ENCODE measurements at regions not wholly inside any gene's neighbourhood (a gene's known extent, or its start where the extent isn't known, plus 50 kb on each side); places are given as distances from the start of the nearest gene placed in this dataset.

- no peak for ATAC-seq (ENCODE audit: low read depth)
- DNase-seq: no peak
- H3K9ac ChIP-seq (ENCODE audit: low read depth, low read length): no peak overlapping the region
- H2BK20ac ChIP-seq (ENCODE audit: low read depth, low read length): no peak overlapping the region
- no peak overlapping the region for H3K27ac ChIP-seq (ENCODE audit: insufficient read depth, low read length)
- WGBS, 2 experiments (ENCODE audit: extremely low coverage in 2 of 2, insufficient read length in 1 of 2): no CpG with 5 or more reads among the region's 4 CpGs
- BruUV-seq (replicated peaks): no TSS peak
- no peaks in the 10 kb centered on the region for H3K9me1 ChIP-seq (ENCODE audit: insufficient read depth, low read length)
- no peak overlapping the region for H3K4ac ChIP-seq (ENCODE audit: low read depth, low read length)
- TF ChIP-seq FOS (IDR thresholded peaks at IDR 0.05; ENCODE audit: low read depth, low read length) (no peak), BHLHE40 (IDR thresholded peaks at IDR 0.05; ENCODE audit: low read depth, low read length) (no peak), SMC3 (IDR thresholded peaks at IDR 0.05; ENCODE audit: low read depth, low read length) (no peak), MXI1 (IDR thresholded peaks at IDR 0.05; ENCODE audit: borderline replicate concordance, low read depth, low read length) (no peak), ELK1 (IDR thresholded peaks at IDR 0.05; ENCODE audit: borderline replicate concordance, low read depth, low read length) (no peak), NFE2L2 (IDR thresholded peaks at IDR 0.05; ENCODE audit: low read depth, low read length) (no peak), CHD1 (IDR thresholded peaks at IDR 0.05; ENCODE audit: low read depth, low read length) (no peak), CEBPB (IDR thresholded peaks at IDR 0.05; ENCODE audit: low read depth, low read length) (no peak), RFX5 (IDR thresholded peaks at IDR 0.05; ENCODE audit: low read depth, low read length) (no peak), MAFK (IDR thresholded peaks at IDR 0.05; ENCODE audit: low read depth, low read length) (no peak), RAD21 (IDR thresholded peaks at IDR 0.05; ENCODE audit: low read length) (no peak), RCOR1 (IDR thresholded peaks at IDR 0.05; ENCODE audit: insufficient replicate concordance, low read length) (no peak), POLR2A (IDR thresholded peaks at IDR 0.05; ENCODE audit: low read depth, low read length) (no peak), MAZ (IDR thresholded peaks at IDR 0.05; ENCODE audit: borderline replicate concordance, low read depth, low read length) (no peak)
- TF ChIP-seq, protein P1, sequence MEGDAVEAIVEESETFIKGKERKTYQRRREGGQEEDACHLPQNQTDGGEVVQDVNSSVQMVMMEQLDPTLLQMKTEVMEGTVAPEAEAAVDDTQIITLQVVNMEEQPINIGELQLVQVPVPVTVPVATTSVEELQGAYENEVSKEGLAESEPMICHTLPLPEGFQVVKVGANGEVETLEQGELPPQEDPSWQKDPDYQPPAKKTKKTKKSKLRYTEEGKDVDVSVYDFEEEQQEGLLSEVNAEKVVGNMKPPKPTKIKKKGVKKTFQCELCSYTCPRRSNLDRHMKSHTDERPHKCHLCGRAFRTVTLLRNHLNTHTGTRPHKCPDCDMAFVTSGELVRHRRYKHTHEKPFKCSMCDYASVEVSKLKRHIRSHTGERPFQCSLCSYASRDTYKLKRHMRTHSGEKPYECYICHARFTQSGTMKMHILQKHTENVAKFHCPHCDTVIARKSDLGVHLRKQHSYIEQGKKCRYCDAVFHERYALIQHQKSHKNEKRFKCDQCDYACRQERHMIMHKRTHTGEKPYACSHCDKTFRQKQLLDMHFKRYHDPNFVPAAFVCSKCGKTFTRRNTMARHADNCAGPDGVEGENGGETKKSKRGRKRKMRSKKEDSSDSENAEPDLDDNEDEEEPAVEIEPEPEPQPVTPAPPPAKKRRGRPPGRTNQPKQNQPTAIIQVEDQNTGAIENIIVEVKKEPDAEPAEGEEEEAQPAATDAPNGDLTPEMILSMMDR (conservative IDR thresholded peaks at IDR 0.05; ENCODE audit: low read depth, low read length): no peak
- TF ChIP-seq, protein P2, sequence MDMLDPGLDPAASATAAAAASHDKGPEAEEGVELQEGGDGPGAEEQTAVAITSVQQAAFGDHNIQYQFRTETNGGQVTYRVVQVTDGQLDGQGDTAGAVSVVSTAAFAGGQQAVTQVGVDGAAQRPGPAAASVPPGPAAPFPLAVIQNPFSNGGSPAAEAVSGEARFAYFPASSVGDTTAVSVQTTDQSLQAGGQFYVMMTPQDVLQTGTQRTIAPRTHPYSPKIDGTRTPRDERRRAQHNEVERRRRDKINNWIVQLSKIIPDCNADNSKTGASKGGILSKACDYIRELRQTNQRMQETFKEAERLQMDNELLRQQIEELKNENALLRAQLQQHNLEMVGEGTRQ (IDR thresholded peaks at IDR 0.05; ENCODE audit: low read depth, low read length): no peak
- no peak overlapping the region for H3K18ac ChIP-seq (ENCODE audit: low read depth, low read length)
- H2BK15ac ChIP-seq (ENCODE audit: low read depth, low read length): no peak overlapping the region
- H3K56ac ChIP-seq (ENCODE audit: extremely low read depth, insufficient read depth, low read length): no peak overlapping the region
- ChIA-PET POLR2A (ENCODE audit: unreplicated experiment) (no interaction called here), CTCF (no interaction called here)
- H3K79me1 ChIP-seq (ENCODE audit: low read depth in 1 of 2, low read length in 2 of 2): no peaks in the 10 kb centered on the region
- dilution Hi-C loops (cut with HindIII; ENCODE audit: low sequenced_read_pairs, unreplicated experiment): no loop called here
- no peak overlapping the region for H4K8ac ChIP-seq (ENCODE audit: low read depth in 2 of 2, low read length in 2 of 2)
- no peak overlapping the region for H2BK5ac ChIP-seq (ENCODE audit: low read depth, low read length, poor library complexity, severe bottlenecking)
- H3K4me2 ChIP-seq (ENCODE audit: low read depth, low read length): no peak overlapping the region
- no peak overlapping the region for H3K4me3 ChIP-seq (ENCODE audit: insufficient read depth, low read depth, low read length)
- no peak overlapping the region for H4K5ac ChIP-seq (ENCODE audit: low read depth, low read length)
- in situ Hi-C loops (cut with MboI; ENCODE audit: low sequenced_read_pairs): no loop called here
- intact Hi-C loops (cut with micrococcal nuclease): loop anchor here (5.0 kb wide), 1 partner anchor 43 kb away; no protein-coding TSS in a partner anchor
- no peak overlapping the region for H4K91ac ChIP-seq (ENCODE audit: insufficient read depth, low read depth, low read length)
- no peak overlapping the region for H2AK5ac ChIP-seq (ENCODE audit: low read depth, low read length)
- no peak overlapping the region for H2AK9ac ChIP-seq (replicated peaks; ENCODE audit: low read depth, low read length, poor library complexity)
- H3K4me1 ChIP-seq (ENCODE audit: control insufficient read depth, insufficient read depth, low read length): no peaks in the 10 kb centered on the region
- no peaks in the 10 kb centered on the region for H3K27me3 ChIP-seq (ENCODE audit: control insufficient read depth, insufficient read depth, low read length)
- H2BK120ac ChIP-seq (ENCODE audit: low read depth, low read length): no peak overlapping the region
- H2AFZ ChIP-seq (replicated peaks; ENCODE audit: low read length, poor library complexity): no peak overlapping the region
- H3K36me3 ChIP-seq (ENCODE audit: control insufficient read depth, insufficient read depth, low read length): no peaks in the 10 kb centered on the region
- H3K9me3 ChIP-seq (ENCODE audit: control insufficient read depth, insufficient read depth, low read length): no peaks in the 10 kb centered on the region
- H4K20me1 ChIP-seq (ENCODE audit: insufficient read depth, low read length): no peaks in the 10 kb centered on the region
- H3K14ac ChIP-seq (replicated peaks; ENCODE audit: low read depth, low read length): no peak overlapping the region
- no peak overlapping the region for H3K23ac ChIP-seq (ENCODE audit: low read depth, low read length)
Measured at GRCh38 chr5:128799945-128800344, 165.3 kb upstream of the SLC27A6 start.
